ENCODE measurements at regions not wholly inside any gene's neighbourhood (a gene's known extent, or its start where the extent isn't known, plus 50 kb on each side); places are given as distances from the start of the nearest gene placed in this dataset.

DNA sequence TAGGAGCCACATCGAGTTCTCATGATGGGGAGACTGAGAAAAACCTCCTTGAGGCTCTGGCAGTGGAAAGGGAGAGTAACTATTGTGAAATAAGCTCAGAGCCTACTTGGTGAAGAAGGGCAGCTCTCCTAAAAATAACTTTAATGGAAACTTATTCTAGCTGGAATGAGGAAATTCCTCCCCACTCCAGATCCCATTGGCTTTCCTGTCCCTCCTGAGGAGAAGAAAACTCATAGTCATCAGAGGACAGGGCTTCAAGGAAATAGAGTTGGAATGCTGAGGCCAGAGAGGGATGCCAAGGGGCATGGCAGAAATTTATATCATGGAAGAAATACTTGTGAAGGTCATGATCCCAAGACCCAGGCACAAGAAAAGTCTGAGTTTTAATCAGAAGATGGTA, 70.7 kb upstream of the TAPT1 start:
- H3K27ac ChIP-seq = no peak overlapping the region
- no peak for DNase-seq
- H3K9me3 ChIP-seq = no peaks in the 10 kb centered on the region
- intact Hi-C loops (cut with DNase I) = loop anchor here (10.0 kb wide), 1 partner anchor 1178 kb away; no protein-coding TSS in a partner anchor
- TF ChIP-seq, protein P1, sequence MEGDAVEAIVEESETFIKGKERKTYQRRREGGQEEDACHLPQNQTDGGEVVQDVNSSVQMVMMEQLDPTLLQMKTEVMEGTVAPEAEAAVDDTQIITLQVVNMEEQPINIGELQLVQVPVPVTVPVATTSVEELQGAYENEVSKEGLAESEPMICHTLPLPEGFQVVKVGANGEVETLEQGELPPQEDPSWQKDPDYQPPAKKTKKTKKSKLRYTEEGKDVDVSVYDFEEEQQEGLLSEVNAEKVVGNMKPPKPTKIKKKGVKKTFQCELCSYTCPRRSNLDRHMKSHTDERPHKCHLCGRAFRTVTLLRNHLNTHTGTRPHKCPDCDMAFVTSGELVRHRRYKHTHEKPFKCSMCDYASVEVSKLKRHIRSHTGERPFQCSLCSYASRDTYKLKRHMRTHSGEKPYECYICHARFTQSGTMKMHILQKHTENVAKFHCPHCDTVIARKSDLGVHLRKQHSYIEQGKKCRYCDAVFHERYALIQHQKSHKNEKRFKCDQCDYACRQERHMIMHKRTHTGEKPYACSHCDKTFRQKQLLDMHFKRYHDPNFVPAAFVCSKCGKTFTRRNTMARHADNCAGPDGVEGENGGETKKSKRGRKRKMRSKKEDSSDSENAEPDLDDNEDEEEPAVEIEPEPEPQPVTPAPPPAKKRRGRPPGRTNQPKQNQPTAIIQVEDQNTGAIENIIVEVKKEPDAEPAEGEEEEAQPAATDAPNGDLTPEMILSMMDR (IDR thresholded peaks at IDR 0.05) = no peak
- TF ChIP-seq POLR2A (IDR thresholded peaks at IDR 0.05) = no peak
- no peaks in the 10 kb centered on the region for H3K36me3 ChIP-seq
- H3K27me3 ChIP-seq = no peaks in the 10 kb centered on the region
- no peaks in the 10 kb centered on the region for H3K4me1 ChIP-seq
- no peak overlapping the region for H3K4me3 ChIP-seq (replicated peaks in 1 of 3)
- 77 to 87% methylated on average over 1 of the region's 1 CpG for WGBS, 2 donors

DNA sequence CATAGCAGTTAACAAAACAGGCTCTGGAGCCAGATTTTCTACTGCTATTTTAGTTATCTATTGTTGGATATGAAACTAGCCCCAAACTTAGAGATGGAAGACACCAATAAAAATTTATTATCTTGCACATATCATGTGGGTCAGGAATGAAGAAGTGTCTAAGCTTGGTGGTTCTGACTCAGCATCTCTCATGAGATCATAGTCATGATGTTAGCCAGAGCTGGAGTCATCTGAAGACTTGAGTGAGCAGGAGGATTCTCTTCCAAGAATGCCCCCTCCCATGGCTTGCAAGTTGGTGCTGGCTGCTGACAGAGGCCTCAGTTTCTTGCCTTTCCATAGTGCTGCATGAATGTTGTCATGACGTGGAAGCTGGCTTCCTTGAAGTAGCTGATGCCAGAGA, 68.2 kb upstream of the TAPT1 start:
- intact Hi-C loops (cut with DNase I) = loop anchor here (5.0 to 10.0 kb wide), 2 partner anchors 148 to 1180 kb away; no protein-coding TSS in a partner anchor
- no peak for DNase-seq
- no peaks in the 10 kb centered on the region for H3K36me3 ChIP-seq
- no peaks in the 10 kb centered on the region for H3K27me3 ChIP-seq
- H3K4me1 ChIP-seq = no peaks in the 10 kb centered on the region
- no peak overlapping the region for H3K4me3 ChIP-seq (replicated peaks in 1 of 3)
- no peak for TF ChIP-seq POLR2A (IDR thresholded peaks at IDR 0.05)
- TF ChIP-seq, protein P1 (IDR thresholded peaks at IDR 0.05) = no peak
- no peak overlapping the region for H3K27ac ChIP-seq
- 87 to 93% methylated on average over 1 of the region's 1 CpG for WGBS, 2 donors
- H3K9me3 ChIP-seq = no peaks in the 10 kb centered on the region

DNA sequence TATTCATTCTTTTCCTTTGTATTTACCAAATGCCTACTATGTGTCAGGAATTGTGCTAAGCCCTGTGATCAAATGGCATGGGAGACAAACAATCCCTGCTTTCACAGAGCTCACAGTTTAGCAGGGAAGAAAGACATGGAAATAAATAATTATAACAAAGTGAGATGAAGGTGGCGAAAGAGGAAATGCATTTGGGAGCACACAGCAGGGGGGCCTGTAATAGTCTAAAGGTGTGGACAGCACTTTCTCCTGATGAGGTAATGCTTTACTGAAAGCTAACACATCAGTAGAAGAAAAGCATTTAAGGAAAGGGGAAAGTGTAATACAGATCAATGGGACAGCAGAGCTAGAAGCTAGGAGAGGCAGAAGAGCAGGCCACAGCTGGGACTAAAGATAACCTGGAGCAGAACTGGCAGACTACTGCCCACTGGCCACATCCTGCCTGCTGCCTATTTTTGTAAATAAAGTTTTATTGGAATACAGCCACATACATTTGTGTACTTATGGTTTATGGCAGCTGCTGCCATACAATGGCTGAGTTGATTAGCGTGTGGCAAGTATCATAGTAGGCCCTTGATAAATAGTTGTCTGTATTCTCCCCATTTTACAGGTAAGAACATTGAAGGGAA, 67.1 kb upstream of the TAPT1 start:
- 96 to 99% methylated on average over 2 of the region's 2 CpGs for WGBS, 2 donors
- TF ChIP-seq POLR2A (IDR thresholded peaks at IDR 0.05) = no peak
- TF ChIP-seq, protein P1 (IDR thresholded peaks at IDR 0.05) = no peak
- intact Hi-C loops (cut with DNase I) = loop anchor here (5.0 to 10.0 kb wide), 2 partner anchors 149 to 1181 kb away; no protein-coding TSS in a partner anchor

DNA sequence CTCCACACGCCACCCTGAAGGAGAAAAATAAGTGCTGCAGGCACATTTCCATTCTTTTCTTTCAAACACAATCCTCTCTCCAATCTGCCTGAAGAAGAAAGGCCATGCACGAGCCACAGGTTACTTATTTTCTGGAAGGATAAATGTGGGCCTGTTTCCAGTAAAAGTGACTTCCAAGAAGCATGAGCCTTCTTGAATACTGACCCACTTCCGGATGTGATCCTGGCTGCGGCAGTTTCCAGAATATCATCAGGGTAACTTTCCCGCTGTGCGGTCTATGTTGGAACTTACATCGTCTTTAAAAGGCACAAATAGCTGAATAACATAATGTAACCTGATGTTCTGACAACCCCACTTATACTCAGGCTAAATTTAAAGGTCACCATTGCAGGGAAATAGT, 66.3 kb upstream of the TAPT1 start:
- DNase-seq = no peak
- intact Hi-C loops (cut with DNase I) = loop anchor here (5.0 to 10.0 kb wide), 2 partner anchors 150 to 1182 kb away; no protein-coding TSS in a partner anchor

More for the DNA sequence above, 67.1 kb upstream of the TAPT1 start:
- no peak overlapping the region for H3K27ac ChIP-seq
- no peak for DNase-seq
- H3K27me3 ChIP-seq = no peaks in the 10 kb centered on the region
- H3K36me3 ChIP-seq = no peaks in the 10 kb centered on the region
- no peak overlapping the region for H3K4me3 ChIP-seq (replicated peaks in 1 of 3)
- H3K4me1 ChIP-seq = no peaks in the 10 kb centered on the region
- no peaks in the 10 kb centered on the region for H3K9me3 ChIP-seq

More for the DNA sequence above, 66.3 kb upstream of the TAPT1 start:
- Histone ChIP-seq H3K4me3 (replicated peaks in 1 of 3) (no peak overlapping the region), H3K4me1 (no peaks in the 10 kb centered on the region), H3K27ac (no peak overlapping the region), H3K36me3 (no peaks in the 10 kb centered on the region), H3K27me3 (no peaks in the 10 kb centered on the region), H3K9me3 (no peaks in the 10 kb centered on the region)
- no peak for TF ChIP-seq POLR2A (IDR thresholded peaks at IDR 0.05)
- TF ChIP-seq, protein P1 (IDR thresholded peaks at IDR 0.05) = no peak
- WGBS, 2 donors = 82 to 88% methylated on average over 7 of the region's 7 CpGs

All from thyroid gland (tissue), 4 donors.